Endothelial cell of umbilical vein (primary cell): ENCODE measurements at regions not wholly inside any gene's neighbourhood (a gene's known extent, or its start where the extent isn't known, plus 50 kb on each side); places are given as distances from the start of the nearest gene placed in this dataset.

Experiments
- BruUV-seq: library from RNA; stranded (reverse); fragments of 400-500 nt; replicated peaks from 2 replicates; lab custom pipeline; 2021; lab: Mats Ljungman, UMichigan
- CTCF ChIA-PET: fragments of 300-600, 350-600 bp; sonication (Branson Sonifier 250); formaldehyde crosslinking; loops from one replicate; lab custom pipeline; 2021; ENCODE audit warnings: antibody characterized with exemption, inconsistent platforms; lab: Charles Lee
- POLR2A ChIA-PET: fragments of 300-600, 350-600 bp; sonication (Branson Sonifier 250); formaldehyde crosslinking; loops from one replicate; lab custom pipeline; 2021; ENCODE audit warnings: antibody characterized with exemption, inconsistent platforms; lab: Charles Lee
- DNase-seq: peaks from one replicate; pipeline ENCODE4 v3.0.0-alpha.2; 2011; ENCODE audit warnings: low read depth, low spot score
- FAIRE-seq: peaks from 2 replicates; lab custom pipeline; 2011; peaks lifted over from hg19 to GRCh38; lab: Jason Lieb, UNC
- H2AFZ ChIP-seq: 2 replicates; pipeline ENCODE4 v1.6.0; 2012; ENCODE audit warnings: low read depth, low read length, control low read depth, inconsistent platforms
- H3K27ac ChIP-seq: 2 replicates; pipeline ENCODE4 v1.5.1; 2011; ENCODE audit warnings: low read depth, mild to moderate bottlenecking, control low read depth, low read length, moderate library complexity; ENCODE audit not compliant: insufficient read depth
- H3K27me3 ChIP-seq, 2 experiments: 2 replicates each; pipeline versions ENCODE4 v1.6.0 to v1.6.1; 2011; ENCODE audit warnings: low read length in 2 of 2, mixed read lengths in 1 of 2; ENCODE audit not compliant: control insufficient read depth in 2 of 2, insufficient read depth in 2 of 2
- H3K36me3 ChIP-seq, 2 experiments: 2 replicates in 1 of 2; 3 replicates in 1 of 2; pipeline ENCODE4 v1.5.1; 2011; ENCODE audit warnings: low read length in 2 of 2, mild to moderate bottlenecking in 1 of 2, moderate library complexity in 1 of 2; ENCODE audit not compliant: control insufficient read depth in 2 of 2, insufficient read depth in 2 of 2; ENCODE audit errors: extremely low read depth in 1 of 2
- H3K4me1 ChIP-seq: 3 replicates; pipeline ENCODE4 v1.5.1; 2011; ENCODE audit warnings: mild to moderate bottlenecking, low read length; ENCODE audit not compliant: control insufficient read depth, insufficient read depth; ENCODE audit errors: extremely low read depth
- H3K4me2 ChIP-seq: 2 replicates; pipeline ENCODE4 v1.6.1; 2011; ENCODE audit warnings: low read length, control low read depth, mixed read lengths; ENCODE audit not compliant: insufficient read depth
- H3K4me3 ChIP-seq, 3 experiments: fragments of 200-600 bp in 1 of 3; sonication (generic), shearing (Covaris generic) in 1 of 3; replicated peaks in 1 of 3; 2 replicates each; pipeline ENCODE4 v1.5.1; 2011 to 2016; ENCODE audit warnings: control low read depth in 3 of 3, low read length in 3 of 3, mild to moderate bottlenecking in 2 of 3, inconsistent platforms in 1 of 3, low read depth in 1 of 3, moderate library complexity in 1 of 3; ENCODE audit not compliant: insufficient read depth in 1 of 3
- H3K79me2 ChIP-seq: 2 replicates; pipeline ENCODE4 v1.6.0; 2012; ENCODE audit warnings: low read length, inconsistent platforms; ENCODE audit not compliant: control insufficient read depth, insufficient read depth
- H3K9ac ChIP-seq: replicated peaks from 2 replicates; pipeline ENCODE3; 2011; ENCODE audit warnings: low read length, control low read depth; ENCODE audit not compliant: insufficient read depth; ENCODE audit errors: extremely low read depth
- H3K9me1 ChIP-seq: replicated peaks from 3 replicates; pipeline ENCODE4 v1.6.0; 2011; ENCODE audit warnings: mild to moderate bottlenecking, low read length; ENCODE audit not compliant: control insufficient read depth, insufficient read depth; ENCODE audit errors: extremely low read depth
- H3K9me3 ChIP-seq: replicated peaks from 2 replicates; pipeline ENCODE4 v1.5.1; 2012; ENCODE audit warnings: low read length, inconsistent platforms; ENCODE audit not compliant: control insufficient read depth, insufficient read depth
- H4K20me1 ChIP-seq: replicated peaks from 2 replicates; pipeline ENCODE3; 2011; ENCODE audit warnings: mild to moderate bottlenecking, low read length; ENCODE audit not compliant: control insufficient read depth, insufficient read depth; ENCODE audit errors: extremely low read depth
- CTCF ChIP-seq, 2 donors: IDR thresholded peaks; 1 replicate in 1 of 2; 2 replicates in 1 of 2; pipeline ENCODE4 v1.5.1; 2011; ENCODE audit warnings: low read length in 2 of 2, mild to moderate bottlenecking in 2 of 2, moderate library complexity in 2 of 2, control low read depth in 1 of 2, inconsistent platforms in 1 of 2, low read depth in 1 of 2; ENCODE audit not compliant: insufficient read depth in 1 of 2; ENCODE audit errors: extremely low read depth in 1 of 2
- FOS ChIP-seq: IDR thresholded peaks from 2 replicates; pipeline ENCODE4 v1.6.1; 2011; ENCODE audit warnings: mild to moderate bottlenecking, low read length, moderate library complexity, borderline replicate concordance; ENCODE audit not compliant: insufficient read depth
- GATA2 ChIP-seq: IDR thresholded peaks from 2 replicates; pipeline ENCODE4 v1.7.0; 2011; ENCODE audit warnings: low read depth, mild to moderate bottlenecking, moderate library complexity, mixed read lengths, low read length; ENCODE audit not compliant: insufficient read length, insufficient read depth
- JUN ChIP-seq: IDR thresholded peaks from 2 replicates; pipeline ENCODE4 v1.6.1; 2011; ENCODE audit warnings: borderline replicate concordance, low read depth; ENCODE audit not compliant: insufficient read length, insufficient read depth
- MAX ChIP-seq: IDR thresholded peaks from 2 replicates; pipeline ENCODE4 v1.6.1; 2011; ENCODE audit not compliant: insufficient read depth, insufficient read length
- MYC ChIP-seq: IDR thresholded peaks from one replicate; pipeline ENCODE4 v1.6.1; 2011; ENCODE audit warnings: mild to moderate bottlenecking, low read depth, low read length
- POLR2A ChIP-seq: IDR thresholded peaks from 2 replicates; pipeline ENCODE4 v1.6.1; 2012; ENCODE audit warnings: low read depth, mild to moderate bottlenecking, control low read depth, low read length
- POLR2AphosphoS5 ChIP-seq: IDR thresholded peaks from 2 replicates; pipeline ENCODE4 v1.6.1; 2012; ENCODE audit warnings: low read depth, mild to moderate bottlenecking, control low read depth, low read length, moderate library complexity; ENCODE audit not compliant: insufficient read depth
- dilution Hi-C: fragments of 300-500 bp; cut with MboI; formaldehyde crosslinking; loops from one replicate; pipeline ENCODE4 v1.15.0; 2019; ENCODE audit warnings: low sequenced_read_pairs; ENCODE audit not compliant: extremely low pct_ligation_motif_present
- intact Hi-C: fragments of 100-400 bp; cut with micrococcal nuclease; formaldehyde crosslinking; loops from one replicate; pipeline ENCODE4 v1.10.0; 2022

- no peak overlapping the region for H2AFZ ChIP-seq
- DNase-seq: no peak
- no TSS peak for BruUV-seq
- ChIA-PET POLR2A (no interaction called here), CTCF (interaction anchor here (1.5 kb wide), 1 partner anchor 35 kb away, joined by 4 read pairs; no protein-coding TSS in a partner anchor)
- H3K36me3 ChIP-seq: no peaks in the 10 kb centered on the region
- intact Hi-C loops: no loop called here
- H3K27ac ChIP-seq: no peak overlapping the region
- FAIRE-seq: no peak
- H3K4me3 ChIP-seq: no peak overlapping the region
- H3K4me2 ChIP-seq: no peak overlapping the region
- no peaks in the 10 kb centered on the region for H3K9me3 ChIP-seq
- TF ChIP-seq CTCF (IDR thresholded peaks at IDR 0.05; ENCODE audit: extremely low read depth in 1 of 2, insufficient read depth in 1 of 2, low read depth in 1 of 2, low read length in 2 of 2) (no peak), MYC (no peak), MAX (no peak), JUN (no peak)
- dilution Hi-C loops: no loop called here
- no peak overlapping the region for H3K9ac ChIP-seq
- H4K20me1 ChIP-seq: no peaks in the 10 kb centered on the region
- no peaks in the 10 kb centered on the region for H3K4me1 ChIP-seq
- H3K9me1 ChIP-seq: no peaks in the 10 kb centered on the region
- H3K27me3 ChIP-seq: no peaks in the 10 kb centered on the region
- H3K79me2 ChIP-seq: no peaks in the 10 kb centered on the region
Measured at GRCh38 chr2:238750212-238750904, 97.5 kb upstream of the TWIST2 start.

GRCh38 chr2:238754259-238754658 is 93.6 kb upstream of the TWIST2 start:
- no peaks in the 10 kb centered on the region for H3K79me2 ChIP-seq
- FAIRE-seq (no peak), DNase-seq (no peak)
- no peak overlapping the region for H3K27ac ChIP-seq
- TF ChIP-seq GATA2 (no peak), POLR2A (no peak), CTCF (IDR thresholded peaks at IDR 0.05; ENCODE audit: extremely low read depth in 1 of 2, insufficient read depth in 1 of 2, low read depth in 1 of 2, low read length in 2 of 2) (no peak), JUN (no peak), MYC (no peak), POLR2AphosphoS5 (no peak), FOS (no peak)
- intact Hi-C loops (no loop called here), dilution Hi-C loops (no loop called here)
- no peaks in the 10 kb centered on the region for H3K4me1 ChIP-seq
- no peaks in the 10 kb centered on the region for H3K36me3 ChIP-seq
- H3K9me1 ChIP-seq: no peaks in the 10 kb centered on the region
- no peaks in the 10 kb centered on the region for H3K27me3 ChIP-seq
- H4K20me1 ChIP-seq: no peaks in the 10 kb centered on the region
- H3K9me3 ChIP-seq: no peaks in the 10 kb centered on the region
- BruUV-seq: no TSS peak
- H3K9ac ChIP-seq: no peak overlapping the region
- POLR2A ChIA-PET: no interaction called here
- H3K4me3 ChIP-seq: no peak overlapping the region
- no peak overlapping the region for H3K4me2 ChIP-seq
- CTCF ChIA-PET: no interaction called here
- no peak overlapping the region for H2AFZ ChIP-seq
